GM19455 (cell line): ENCODE measurements at regions not wholly inside any gene's neighbourhood (a gene's known extent, or its start where the extent isn't known, plus 50 kb on each side); places are given as distances from the start of the nearest gene placed in this dataset.
"Not testable (repeated sequence)": the region's sequence is repeated elsewhere in the genome, so short reads cannot be mapped to it uniquely, and the experiment has no call there.

ENCODE experiments used
- ATAC-seq: cut with Tn5 transposase; IDR thresholded peaks from one replicate; pipeline ENCODE4 v1.9.1; 2021; ENCODE audit not compliant: unreplicated experiment

GRCh38 chr6:121904559-121904958, 469.1 kb downstream of the GJA1 start:
- no peak for ATAC-seq

DNA sequence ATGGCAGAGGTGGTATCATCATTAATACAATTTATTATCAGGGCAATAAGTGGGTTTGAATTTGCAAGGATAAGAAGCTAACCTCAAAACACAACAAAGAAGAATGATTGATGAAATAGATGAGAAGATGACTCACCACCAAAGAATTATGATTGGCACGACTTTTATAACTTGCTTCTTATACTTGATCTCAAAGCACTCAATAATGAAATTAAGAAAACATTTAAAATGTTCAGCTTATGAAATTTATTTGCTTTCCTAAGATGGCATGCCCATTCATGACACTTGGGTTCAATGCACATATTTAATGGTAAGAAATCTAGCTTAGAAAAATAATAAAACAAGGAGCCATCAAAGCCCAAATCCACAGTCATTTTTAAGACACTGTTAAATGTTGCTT, 477.5 kb downstream of the GJA1 start:
- no peak for ATAC-seq

- no peak for ATAC-seq
Observed at GRCh38 chr6:121917263-121917829, 481.9 kb downstream of the GJA1 start.

DNA sequence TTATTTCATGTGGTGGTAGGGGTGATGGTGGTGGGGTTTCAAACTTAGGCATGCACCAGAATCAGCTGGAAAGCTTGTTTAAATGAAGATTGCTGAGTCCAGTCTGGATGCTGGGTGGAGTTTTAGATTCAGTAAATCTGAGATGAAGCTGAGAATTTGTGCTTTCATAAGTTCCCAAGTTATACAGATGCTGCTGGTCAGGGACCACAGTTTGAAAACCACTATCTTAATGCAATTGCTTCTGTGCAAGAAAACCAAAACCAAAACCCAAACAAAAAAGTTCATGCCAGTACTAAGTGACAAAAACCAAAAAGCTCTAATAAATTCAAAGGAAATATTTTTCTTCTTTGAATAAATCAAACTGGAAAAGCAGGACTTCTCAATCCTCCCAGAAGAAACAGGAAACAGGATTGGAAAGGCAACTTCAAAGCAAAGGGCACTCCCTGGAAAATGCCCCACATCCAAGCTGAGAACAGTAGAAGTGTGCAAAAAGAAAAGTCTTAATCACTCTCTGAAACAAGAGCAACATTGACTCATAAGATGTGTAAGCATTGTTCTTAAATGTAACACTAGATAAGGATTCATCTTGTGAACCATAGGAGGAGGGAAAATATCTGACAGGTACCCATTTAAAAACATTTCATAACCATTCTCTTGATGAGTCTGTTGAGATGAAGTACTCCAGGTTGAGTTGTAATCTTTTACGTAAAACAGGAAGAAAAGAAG, 481.5 kb upstream of the HSF2 start:
- ATAC-seq: no peak

GRCh38 chr6:121920616-121921015, 478.8 kb upstream of the HSF2 start:
- no peak for ATAC-seq

GRCh38 chr6:121925024-121925423, 474.4 kb upstream of the HSF2 start:
- no peak for ATAC-seq

GRCh38 chr6:121925534-121926255, 473.8 kb upstream of the HSF2 start:
- no peak for ATAC-seq

DNA sequence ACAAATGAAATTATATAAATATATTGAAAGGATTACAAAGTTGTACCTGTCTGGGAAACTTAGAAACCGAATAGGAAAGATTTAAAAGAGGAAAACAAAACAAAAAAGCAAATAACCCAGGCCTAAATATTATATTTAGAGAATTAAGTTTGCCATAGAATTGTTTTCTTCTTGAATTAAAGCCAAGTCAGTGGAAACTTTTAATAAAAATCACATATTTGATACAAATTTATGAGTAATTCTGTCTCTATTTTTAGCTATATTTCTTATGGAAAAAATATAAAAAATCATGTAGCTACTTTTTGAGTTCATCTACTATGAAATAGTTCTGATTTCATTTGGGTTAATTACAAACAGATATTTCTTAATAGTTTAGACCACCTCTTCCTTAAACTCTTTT, 470.2 kb upstream of the HSF2 start:
- no peak for ATAC-seq

GRCh38 chr6:121932076-121932991, 467.1 kb upstream of the HSF2 start:
- no peak for ATAC-seq

DNA sequence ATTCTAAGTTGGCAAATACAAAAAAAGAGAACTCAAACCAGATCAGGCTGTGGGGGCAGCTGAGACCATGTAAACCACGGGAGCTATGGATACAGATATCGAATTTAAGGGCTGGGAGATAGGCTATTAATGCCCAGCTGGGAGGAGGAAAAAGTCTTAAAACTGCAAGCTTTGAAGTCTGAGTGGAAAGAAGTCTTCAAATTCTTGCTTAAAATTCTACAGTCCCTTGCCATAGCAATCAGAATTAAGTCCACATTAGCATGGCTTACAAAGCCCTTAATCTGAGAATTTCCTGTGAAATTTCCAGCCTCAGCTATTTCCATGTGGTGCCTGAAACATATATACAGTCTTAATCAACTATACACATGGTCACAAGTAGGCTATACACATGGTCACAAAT, 465.0 kb upstream of the HSF2 start:
- no peak for ATAC-seq

DNA sequence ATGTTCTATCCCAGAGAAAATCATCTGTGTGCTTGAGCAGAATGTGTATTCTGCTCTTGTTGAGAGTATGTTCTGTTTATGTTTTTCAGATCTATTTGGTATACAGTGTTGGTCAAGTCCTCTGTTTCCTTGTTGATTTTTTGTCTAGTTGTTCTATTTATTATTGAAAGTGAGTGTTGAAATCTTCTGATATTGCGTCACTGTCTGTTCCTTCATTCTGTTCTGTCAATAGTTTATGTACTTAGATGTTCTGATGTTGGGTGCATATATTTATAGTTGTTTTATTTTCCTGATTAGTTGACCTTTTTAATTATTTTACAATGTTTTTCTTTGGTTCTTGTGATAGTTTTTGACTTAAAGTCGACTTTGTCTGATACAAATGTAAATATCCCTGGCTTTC, 458.7 kb upstream of the HSF2 start:
- ATAC-seq: no peak

GRCh38 chr6:121944354-121944753, 455.1 kb upstream of the HSF2 start:
- ATAC-seq: no peak

DNA sequence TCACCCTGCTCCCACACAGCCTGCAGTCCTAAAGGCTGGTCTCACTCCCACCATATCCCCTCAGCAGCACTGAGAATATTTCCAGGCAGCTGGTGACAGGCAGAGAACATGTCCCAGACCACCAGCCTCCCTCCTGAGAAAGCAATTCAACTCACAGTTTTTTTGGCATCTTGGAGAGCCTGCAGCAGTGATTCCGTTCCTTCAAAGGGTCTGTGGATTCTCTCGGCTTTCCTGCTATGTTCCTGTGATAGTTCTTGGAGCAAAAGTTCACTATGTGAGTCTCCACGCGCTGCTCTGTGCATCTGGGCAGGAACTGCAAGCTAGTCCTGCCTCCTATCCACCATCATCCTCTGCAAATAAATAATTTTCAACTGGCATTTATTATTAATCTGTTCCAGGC, 448.3 kb upstream of the HSF2 start:
- ATAC-seq: no peak

DNA sequence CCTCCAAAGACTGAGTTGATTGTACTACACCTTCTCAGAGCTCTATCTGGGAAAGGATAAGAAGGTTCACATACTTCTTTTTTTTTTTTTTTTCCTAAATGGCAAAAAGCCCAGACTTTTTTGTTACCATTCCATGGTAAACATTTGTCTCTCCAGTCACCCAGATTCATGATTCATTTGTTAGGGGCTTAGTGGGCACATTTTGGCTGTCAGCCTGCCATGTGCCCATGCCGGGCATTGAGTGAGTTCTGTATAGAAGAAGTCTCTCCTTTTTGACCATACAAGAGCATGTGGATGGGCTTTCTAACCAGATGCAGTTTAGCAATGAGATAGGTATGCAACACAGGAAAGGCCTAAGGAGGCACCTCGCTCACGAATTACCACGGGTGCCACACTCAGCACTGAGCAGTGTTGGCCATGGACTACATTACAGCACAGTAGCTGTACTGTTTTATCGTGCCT, 447.5 kb upstream of the HSF2 start:
- ATAC-seq: no peak

GRCh38 chr6:121955401-121955800, 444.1 kb upstream of the HSF2 start:
- not testable (repeated sequence) for ATAC-seq

DNA sequence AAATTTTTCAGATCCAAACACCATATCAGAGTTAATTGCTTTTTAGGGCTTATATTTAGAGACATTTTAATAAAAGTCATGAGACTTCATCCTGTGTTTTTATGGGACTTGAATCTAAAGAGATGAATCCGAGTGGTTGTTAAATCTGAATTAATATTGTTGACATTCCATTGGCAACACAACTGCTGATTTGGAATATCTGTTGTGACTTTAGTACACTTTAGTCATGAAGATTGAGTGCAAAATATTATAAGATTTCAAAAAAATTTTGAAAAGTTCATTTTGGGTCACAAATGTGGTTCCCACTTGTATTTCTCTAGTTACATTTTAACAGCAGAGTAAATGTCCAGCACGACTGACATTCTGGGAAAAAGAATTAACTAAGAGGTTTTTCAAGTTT, 442.7 kb upstream of the HSF2 start:
- no peak for ATAC-seq

DNA sequence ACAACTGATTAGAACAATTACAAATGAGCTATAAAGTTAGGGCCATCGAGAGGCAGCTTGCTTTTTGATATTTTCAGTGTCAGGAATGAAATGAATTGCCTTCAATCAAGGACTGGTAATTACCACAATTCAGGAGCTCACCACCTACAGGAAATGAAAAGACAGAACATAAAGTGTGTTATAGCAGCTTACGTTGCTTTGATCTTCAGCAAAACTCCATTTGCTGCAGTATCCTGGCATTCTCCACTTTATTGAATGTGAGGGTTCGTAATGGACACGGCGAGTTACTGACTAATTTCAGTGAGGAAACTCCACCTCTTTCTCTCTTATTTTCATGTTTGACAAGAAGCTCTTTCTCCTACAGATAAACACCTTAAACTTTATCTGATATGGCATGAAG, 440.0 kb upstream of the HSF2 start:
- no peak for ATAC-seq

- no peak for ATAC-seq
Observed at GRCh38 chr6:121961619-121962125, 437.8 kb upstream of the HSF2 start.

DNA sequence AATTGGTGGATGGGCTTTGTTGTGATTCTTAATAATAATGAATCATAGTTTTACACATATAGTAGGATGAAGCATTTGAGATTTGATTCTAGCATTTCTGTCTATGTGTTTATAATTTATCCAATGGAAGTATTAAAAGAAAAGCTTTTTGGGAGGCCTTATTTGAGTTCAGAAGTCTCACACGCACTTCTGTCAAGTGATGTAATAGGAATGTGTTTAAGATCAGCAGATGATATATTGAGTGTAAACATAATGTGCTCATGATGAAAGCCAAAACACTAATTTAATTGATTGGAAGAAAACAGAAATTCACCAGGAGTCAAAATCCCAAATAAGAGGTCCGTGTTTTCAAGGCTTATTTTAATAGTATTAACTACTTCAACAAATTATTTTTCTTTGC, 435.6 kb upstream of the HSF2 start:
- ATAC-seq: no peak

DNA sequence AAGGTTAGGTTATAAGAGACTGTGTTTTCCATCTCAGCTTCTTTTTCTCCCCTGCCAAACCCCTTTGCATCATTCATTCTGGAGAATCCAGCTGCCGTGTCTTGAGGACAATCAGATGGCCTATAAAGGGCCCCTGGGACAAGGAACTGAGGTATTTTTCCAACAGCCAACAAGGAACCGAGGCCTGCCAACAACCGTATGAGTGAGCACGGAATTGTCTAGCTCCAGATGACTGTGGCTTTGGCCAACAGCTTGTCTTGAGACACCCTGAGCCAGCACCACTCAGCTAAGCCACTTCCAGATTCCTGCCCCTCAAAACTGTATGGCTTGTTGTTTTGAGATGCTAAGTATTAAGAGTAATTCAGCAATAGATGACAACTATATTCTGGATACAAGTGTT, 433.7 kb upstream of the HSF2 start:
- no peak for ATAC-seq

DNA sequence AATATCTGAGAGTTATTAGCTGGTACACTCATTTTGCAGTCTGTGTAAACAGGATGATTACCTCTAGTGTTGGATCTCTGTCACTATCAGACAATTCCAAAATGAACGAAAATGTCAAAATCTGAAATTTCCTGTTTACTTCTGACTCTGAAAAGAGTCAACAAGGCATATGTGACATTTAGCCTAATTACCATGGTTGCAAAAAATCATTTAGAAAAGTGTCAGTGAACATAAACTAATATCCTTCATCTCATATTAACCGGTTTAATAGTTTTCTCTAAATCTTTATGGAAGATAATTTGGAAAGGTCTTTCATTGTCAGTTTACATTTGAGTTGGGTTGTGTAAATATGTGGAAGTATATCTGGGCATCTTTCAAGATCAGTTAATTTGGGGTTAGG, 431.8 kb upstream of the HSF2 start:
- no peak for ATAC-seq
